NCI-H82 treated with DMSO at 0.1 percent for 48 hours (cell line): ENCODE measurements at regions not wholly inside any gene's neighbourhood (a gene's known extent, or its start where the extent isn't known, plus 50 kb on each side); places are given as distances from the start of the nearest gene placed in this dataset.
A peak's percentile ranks its signal among the peaks of the same experiment; 100 is the strongest.

ENCODE experiments used
- DNase-seq: peaks from one replicate; lab custom pipeline; 2025; ENCODE audit not compliant: unreplicated experiment; lab: John Stamatoyannopoulos, UW

DNA sequence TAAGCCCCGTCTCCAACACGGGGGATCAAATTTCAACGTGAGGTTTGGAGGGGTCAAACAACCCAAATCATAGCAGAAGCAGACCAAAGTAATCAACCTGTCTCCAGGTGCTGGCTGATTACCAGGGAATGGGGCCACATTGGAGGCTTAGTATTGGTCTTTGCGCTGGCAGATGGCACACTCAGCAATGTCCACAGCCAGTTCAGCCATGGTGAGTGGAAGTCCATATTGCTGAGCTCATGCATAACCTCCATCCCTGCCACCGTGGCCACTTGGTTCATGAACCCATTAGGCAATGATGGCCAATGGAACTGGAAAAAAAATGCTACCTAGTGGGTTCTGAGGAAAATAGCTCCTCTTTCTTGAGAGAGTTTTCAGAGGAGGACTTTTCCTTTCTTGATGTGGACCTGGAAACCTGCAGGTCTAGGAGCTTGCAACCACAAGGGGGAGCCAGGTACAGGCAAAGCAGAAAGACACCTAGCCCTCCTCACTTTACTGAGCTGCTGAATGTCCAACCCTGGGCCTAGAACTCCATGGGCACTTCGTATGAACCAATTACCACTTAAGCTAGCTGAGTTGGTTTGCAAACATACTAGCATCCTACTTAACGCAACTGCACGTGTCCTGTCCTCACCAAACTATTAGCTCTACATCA, 128.0 kb upstream of the GYPC start:
- peak; percentile 21 for DNase-seq

DNA sequence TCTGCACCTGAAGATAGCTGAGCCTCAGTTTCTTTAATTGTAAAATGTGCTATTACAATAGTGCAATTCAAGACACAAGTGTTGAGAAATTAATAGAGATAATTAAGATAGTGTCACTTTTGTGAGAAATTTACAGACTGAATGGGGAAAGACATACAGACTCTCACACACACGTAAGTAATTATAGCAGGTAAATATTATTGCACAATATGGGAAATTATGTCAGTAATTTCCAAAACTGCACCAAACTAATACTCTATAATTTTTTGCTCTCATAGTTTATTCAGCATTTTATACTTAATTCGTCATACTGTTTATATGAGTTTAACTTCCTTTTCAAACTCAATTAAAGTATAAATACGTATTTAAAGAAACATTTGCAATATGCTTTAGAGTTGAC, 124.9 kb upstream of the GYPC start:
- DNase-seq, result no peak

DNA sequence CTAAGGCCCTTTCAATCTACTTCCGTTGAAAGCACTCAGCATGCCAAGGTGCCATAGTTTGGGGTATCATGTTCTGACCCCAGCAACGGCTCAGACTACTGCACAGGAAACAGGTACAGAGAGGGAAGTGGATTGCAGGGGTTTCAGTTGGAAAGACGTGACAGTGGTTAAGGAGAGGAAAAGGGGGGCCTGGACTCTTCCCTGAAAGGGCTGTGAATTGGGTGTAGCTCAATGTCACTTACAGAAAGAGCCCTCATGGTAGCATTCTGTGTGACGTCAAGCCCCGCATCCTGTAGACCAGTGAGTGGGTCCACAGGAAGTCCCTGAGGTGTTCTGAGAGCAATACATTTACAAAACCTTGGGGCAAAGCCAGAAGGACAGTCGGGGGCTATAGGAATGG, 121.5 kb upstream of the GYPC start:
- DNase-seq, result no peak

DNA sequence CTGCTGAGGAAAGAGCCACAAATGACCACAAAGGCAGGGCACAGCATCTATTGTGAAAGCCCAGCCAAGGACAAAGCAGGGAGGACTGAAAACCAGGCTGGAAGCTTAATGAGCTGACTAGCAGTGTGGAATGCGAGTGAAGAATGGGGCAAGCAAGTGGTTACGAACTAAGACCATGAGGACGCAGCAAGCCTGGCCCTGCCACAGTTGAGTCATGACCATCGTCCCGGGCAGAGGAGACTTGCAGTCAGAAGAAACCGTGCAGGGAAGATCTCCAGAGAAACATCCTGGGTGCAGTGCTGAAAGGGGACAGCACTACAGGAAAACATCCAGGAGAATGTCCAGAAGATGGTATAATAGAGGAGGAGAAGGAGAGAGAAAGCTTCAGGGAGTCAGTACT, 120.5 kb upstream of the GYPC start:
- no peak for DNase-seq

DNA sequence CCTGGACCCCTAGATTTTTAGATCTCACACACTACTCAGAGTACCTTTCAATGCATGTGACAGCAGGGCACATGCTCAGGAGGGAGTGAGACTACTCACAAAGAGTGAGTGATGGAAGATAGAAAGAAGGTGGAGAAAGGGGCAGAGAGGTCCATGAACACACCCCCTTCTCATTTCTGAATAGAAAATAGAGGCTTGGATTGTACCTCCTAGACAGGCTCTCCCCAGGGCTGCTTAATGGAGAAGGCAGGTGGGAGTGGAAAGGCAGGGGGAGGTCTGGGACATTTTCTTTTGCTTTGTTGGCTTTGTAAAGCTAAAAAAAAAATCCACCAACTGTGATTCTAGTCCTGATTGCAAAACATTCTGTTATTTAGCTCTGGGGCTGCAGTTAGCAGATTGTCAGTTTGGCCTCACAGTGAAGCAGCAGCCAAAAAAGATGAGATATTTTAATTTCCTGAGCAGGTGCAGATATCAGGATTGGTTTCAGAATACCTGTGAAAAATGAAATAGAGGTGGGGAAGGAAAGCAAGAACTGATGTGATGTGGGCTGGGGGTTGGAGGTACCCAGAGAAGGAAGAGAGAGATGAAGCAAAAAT, 119.3 kb upstream of the GYPC start:
- no peak for DNase-seq

DNA sequence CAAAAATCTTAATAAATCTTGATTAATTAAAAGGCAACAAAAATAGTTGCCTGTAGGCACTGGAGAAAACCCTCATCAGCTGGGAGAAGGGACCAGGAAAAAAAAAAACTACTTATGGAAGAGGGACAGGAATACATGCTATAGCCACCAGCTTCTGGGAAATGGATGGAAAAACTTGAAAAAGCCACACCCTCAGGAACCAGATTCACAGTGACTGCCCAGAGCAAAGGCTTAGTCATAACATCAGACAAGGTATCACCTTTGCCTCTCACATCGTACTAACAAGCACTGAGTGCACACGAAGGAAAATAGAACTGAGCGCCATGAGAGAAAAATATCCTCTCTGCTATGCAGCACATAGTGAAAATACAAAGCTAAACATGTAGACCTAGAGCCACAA, 116.9 kb upstream of the GYPC start:
- DNase-seq, result no peak

DNA sequence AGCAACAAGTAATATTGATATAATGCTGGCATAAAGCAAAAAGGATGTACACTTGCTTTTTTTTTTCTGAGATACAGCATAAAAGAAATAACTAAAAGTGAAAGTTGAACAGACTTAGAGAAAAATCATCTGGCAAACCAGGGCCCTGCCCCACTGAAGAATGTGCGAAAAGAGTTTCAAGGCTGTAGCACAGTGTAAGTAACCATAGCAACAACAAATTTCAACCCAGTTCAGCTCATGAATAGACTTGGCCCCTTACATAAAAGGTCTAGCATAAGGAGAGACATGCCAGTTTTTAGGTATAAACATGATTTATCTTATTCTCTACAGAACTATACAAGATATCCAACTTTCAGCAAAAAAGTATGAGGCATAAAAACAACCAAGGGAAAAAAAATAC, 113.7 kb upstream of the GYPC start:
- no peak for DNase-seq

DNA sequence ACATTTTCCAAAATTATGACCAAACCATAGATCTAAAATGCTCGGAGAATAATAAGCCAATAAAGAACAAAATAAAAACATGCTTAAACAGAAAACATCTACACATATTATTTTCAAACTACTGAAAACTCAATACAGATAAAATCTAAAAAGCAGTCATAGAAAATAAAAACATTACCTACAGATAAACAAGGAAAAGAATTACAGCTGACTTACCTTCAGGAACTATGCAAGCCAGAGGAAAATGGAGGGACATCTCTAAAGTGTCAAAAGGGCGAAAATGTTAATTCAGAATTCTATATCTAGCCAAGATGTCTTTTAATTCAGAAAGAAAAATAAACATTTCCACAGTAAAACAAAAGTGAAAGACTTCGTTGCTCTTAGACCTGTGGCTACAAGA, 112.9 kb upstream of the GYPC start:
- no peak for DNase-seq

DNA sequence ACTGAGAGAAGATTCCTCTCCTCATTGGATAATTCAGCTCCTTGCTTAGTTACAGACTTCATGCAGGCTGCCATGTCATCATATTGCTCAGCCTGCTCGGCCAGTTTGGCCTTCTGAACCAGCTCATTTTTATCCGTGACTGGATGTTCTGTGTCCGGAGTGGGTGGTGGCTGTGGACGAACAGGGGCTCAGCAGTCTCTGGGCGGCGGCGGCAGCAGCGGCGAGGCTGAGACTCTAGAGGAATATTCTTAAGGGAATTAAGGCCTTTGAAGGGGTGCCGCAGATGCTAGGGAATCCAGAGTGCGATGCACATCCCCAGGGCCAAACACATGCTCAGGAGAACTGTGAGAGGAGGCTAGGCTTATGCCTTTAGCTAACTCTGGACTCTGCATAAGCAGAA, 97.9 kb upstream of the GYPC start:
- no peak for DNase-seq

DNA sequence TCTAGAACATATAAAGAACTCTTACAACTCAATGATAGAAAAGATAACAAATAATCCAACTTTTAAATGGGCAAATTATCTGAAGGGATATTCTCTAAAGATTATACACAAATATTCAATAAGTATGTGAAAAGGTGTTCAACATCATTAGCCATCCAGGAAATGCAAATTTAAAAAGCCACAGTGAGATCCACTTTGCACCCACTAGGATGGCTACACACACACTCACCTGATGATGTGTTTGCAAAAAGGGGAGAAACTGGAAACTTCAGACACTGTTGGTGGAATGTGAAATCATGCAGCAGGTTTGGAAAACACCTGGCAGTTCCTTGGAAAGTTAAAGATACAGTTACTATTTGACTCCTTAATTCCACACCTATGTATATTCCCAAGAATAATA, 87.2 kb upstream of the GYPC start:
- no peak for DNase-seq

DNA sequence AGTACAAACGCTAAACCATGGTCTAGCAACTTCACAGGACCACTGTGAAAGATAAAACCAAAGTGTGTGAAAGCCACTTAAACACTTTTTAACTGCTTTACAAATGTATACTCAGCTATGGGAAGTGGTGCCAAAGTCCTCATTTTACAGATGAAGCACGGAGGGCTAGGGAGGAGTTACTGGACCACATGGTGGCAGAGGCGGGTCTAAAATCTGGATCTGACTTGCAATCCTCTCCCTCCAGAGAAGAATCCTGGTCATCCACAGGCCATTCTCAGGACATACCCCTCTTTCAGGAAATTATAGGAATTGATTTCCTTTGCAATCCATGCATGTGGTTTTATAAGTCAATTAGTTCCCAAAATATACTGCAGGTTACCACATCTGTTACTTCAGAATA, 84.6 kb upstream of the GYPC start:
- no peak for DNase-seq

DNA sequence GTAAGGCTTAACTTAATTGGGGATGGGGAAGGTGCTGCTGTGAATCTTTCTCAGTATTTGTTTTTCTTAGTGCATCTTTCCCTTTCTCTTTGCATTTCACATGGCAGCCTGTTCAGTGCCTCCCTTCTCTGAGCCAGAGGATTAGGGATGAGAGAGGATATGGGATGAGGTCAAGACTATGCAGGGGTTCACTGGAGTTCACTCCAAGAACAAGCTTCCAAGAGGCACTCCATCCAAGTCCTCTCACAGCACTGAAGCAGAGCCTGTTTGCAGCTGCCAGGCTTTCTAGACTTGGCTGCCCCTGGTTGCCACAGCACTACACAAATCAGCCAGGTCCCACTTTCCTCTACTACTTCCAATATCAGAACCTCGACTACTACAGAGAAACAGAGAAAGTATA, 80.3 kb upstream of the GYPC start:
- DNase-seq, result no peak

DNA sequence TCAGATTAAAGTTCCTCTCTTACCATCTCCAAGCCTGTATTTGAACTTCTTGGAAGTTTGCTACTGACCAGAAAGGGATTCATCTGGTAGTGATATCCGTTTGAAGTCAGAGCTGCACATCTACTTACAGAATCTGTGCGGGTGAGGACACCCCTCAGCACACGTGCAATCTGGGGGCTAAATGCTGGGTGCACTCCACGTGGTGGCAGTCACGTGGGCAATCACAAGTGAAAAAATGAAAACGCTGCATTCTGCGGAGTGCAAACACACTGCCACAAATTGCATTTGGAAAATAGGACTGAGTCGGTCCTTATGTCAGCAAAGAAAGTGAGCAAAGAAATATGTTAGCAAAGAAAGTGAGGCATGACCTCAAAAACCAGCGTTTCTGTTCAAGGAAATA, 76.1 kb upstream of the GYPC start:
- no peak for DNase-seq

DNA sequence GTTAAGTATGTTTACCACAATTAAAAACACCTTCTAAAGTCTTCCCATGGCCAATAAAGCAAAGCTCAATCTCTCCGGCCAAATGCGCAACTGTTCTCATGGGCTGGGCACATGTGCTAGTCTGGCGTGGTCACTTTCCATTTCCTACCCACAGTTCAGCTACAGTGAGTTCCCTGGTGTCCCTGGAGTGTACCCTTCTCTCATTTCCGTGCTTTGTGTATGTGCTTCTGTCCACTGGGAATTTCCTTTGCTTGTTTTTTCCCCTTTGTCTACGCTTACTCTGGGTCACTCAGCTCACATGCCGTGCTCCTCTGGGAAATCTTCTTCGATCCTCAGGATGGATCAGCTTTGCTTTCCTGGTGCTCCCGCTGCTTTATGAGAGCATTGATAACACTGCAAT, 69.6 kb upstream of the GYPC start:
- no peak for DNase-seq

DNA sequence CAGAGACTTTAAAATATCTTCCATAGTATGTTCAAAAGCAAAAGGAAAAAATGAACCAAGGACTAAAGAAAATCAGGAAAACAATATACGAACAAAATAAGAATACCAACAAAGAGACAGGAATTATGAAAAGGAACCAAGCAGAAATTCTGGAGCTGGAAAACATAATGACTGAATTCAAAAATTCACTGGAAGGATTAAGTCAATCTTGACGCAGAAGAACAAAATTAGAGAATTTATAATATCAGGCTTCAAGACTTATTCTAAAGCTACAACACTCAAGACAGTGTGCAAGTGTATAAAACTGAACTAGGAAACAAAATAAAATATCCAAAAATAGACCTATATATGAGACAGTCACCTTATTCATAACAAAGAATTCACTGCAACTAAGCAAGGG, 56.9 kb upstream of the GYPC start:
- DNase-seq, result no peak

DNA sequence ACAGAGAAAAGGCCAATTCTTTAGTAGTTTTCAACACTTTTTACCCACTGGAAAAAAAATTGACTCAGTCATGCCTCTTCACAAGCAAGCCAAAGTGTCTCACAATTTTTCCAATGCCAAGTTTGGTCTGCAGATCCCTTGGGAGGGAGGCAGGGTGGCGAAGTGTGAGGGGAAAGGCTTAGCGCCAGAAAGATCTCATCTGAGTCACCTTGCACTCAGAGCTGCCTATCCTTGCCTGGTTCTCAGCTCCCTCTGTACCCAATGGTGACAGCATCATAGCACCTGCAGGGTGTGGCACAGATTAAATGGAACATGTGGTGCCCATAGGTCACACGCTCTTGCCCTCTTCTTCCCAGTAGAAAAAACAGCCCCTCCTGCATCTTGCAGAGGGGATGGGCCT, 55.2 kb upstream of the GYPC start:
- DNase-seq, result no peak

DNA sequence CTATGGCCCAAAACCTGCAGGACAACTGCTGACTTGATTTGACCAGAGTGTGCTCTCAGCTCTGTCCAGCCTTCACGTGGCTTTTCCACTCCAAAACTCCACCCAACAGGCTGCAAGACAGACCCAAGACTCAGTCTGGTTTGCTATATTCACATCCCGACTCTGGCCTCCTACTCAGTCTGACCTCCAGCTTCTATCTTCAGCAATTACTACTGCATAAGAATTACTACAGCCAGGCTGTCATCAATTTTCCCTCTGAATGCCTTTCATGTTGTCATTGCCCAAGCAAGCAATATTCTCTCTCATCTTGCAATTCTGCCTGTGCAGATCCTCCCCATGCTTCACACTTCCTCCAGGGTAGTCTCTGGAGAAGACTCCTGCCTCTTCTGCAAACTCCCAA, 53.6 kb upstream of the GYPC start:
- no peak for DNase-seq
